HG03457 (cell line): ENCODE measurements at regions not wholly inside any gene's neighbourhood (a gene's known extent, or its start where the extent isn't known, plus 50 kb on each side); places are given as distances from the start of the nearest gene placed in this dataset.
"Not testable (repeated sequence)": the region's sequence is repeated elsewhere in the genome, so short reads cannot be mapped to it uniquely, and the experiment has no call there.

Experiments used
- ATAC-seq: cut with Tn5 transposase; IDR thresholded peaks from one replicate; pipeline ENCODE4 v1.9.1; 2021; ENCODE audit warnings: moderate number of reproducible peaks; ENCODE audit not compliant: unreplicated experiment

DNA sequence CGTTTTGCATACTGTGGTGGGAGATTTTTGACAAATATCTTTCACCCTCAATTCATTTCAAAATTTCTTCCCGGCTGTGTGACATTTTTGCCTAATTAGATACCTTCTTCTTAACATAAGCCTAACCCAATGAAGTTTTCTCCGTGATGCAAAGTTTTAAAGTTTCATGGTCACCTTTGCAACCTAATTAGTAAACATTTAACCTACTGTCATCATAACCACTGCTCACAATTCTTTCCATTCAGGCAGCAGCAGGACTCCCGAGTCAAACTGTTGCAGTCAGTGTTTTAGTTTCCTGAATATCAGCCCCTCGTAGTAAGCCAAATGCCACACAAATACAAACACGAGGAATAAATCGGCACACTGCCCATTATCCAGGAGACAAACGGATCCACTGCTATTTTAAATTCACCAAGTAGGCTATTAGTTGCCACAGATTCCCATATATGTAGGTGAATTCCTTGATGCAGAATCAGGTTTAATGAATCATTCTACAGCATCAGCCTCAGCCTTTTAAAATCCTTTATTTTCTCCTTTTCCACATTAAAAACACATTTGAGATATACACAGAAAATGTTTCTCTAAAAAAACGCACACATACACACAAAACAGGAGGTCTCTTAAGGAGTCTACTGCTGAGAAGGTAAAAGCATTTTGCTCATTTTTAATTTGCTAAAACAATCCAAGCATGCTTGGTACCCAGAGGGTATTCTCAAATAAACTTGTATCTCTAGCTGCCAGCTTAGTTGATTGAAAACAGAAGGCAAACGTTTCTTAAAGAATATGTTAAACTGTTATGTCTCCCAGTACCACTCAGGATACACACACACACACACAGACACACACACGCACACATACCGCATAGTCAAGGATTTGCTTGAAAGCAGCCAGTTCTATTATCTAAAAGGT lies 106.5 kb upstream of the KCTD1 start:
- no peak for ATAC-seq

DNA sequence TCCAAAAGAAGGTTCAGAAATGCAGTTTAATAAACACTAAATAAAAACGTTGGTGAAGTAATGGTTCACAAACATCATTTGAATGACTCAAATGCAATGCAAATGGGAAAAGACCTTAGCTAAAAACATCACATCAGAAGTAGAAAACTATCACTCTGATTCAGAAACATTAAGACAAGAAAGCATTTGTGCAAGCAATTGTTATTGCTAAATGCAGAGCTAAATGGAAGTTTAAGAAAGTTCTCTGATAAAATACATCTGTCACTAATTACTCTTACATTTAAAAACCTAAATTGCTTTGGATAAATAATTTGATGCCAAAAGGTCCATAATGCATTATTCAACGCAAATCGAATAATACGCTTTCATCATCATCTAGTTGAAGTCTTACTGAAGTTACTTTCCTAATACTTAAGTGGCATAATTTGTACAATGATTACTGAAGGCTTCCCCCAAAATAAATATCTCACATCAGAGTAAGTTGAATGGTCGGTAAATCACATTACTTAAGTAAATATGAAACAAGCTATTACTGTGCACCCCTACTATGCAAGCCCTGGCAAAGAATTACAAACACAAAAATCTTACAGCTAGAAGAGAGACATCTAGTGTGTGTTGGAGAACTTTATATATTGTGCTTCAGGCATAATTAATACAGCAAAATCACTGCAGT lies 105.7 kb upstream of the KCTD1 start:
- ATAC-seq: no peak

DNA sequence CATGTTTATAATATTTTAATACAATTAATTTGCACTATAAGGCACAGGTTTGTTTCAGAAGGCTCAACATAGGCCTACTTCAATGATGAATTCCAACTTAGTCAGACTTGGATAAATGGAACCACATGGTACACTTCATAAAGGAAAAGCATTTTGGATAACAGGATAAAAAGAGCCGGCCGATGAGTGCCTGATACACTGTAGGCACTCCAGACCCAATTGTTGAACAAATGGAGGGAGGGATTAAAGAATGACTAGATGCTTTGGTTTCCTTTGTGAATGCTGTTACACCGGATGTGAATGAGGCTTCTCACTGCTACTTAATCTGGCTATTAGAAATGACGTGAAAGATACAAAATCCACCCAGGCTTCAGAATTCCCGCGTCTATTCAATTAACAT lies 104.1 kb upstream of the KCTD1 start:
- no peak for ATAC-seq

DNA sequence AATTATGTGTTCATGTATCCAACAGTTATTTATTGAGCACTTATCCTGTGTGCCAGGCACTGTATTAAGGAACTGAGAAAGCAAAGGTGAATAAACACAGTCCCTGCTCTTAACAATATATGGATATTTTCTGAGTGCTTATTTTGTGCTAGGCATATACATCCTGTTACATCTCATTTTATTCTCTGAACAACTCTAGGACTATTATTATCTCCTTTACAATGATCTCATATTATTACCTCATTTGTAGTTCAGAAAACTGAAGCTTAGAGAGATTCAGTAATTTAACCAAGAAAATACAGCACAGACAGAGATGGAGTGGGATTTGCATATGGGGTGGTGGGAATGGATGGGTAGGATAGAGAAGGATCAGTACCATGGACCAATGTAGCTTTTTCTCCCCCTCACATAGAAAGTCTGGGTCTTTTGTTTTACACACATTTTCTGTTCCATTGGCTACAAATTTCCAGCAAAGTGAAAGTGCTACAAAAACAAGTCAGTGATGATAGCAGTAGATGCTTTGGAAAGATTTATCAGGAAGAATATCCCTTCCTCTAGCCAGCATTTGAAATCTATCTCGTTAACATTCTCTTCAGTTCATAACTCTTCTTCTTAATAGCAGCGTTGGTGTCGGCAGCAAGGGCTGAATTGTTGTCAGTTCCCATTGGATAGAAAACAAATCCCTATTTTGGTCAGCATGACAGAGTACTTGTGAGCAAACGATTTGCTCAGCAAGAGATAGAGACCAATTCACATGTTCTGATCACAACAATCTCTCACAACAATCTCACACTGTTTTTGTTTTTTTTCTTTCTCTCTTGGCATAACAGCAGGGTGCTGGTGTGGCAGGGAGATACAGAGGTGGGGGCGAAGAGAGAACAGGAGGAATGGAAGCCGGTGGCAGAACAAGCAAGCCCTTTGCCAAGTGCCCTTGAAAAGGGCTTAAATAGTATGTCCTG lies 102.2 kb upstream of the KCTD1 start:
- no peak for ATAC-seq

DNA sequence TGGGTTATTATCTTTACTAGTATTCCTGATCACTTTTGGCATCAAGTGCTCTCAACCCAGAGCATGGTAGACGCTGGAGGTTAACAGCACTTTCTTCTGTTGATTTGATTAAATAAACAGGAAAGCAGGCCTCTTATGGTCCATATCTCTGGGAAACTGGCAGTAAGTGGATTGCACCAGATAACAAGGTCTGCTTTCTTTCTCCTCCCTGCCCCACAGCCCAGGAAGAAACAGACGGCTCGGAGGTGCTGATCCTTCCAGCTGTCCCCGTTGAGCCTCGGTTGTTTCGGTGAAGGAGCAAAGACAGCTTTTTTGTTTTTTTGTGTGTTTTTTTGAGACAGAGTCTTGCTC lies 100.8 kb upstream of the KCTD1 start:
- no peak for ATAC-seq

DNA sequence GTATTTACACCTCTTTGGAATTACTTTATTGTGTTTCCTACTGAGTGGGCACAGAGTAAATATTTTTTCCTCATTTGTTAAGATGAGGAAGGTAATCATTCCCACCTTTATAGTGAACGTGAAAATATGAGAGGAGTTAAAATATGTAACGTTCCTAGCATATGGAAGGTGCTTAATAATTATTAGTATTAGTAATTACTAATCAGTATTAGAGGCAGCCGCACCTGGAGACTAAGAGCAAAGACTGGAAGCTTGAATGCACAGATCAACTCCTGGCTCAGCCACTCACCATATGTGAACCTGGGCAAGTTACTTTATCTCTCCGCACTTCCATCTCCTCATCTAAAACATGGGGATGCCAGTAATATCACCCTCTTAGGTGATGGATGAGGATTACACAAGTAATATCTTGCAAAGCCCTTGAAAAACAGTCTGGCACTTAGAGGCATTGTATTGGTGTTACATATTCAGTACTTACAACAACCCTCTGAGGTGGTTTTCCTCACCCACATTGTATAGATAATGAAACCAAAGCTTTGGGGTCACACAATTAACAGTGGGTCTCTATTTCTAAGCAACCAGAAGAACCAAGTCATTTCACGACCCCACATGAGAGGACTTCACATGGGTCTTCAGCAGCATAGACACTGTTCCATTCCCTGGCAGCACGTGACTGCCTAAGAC lies 100.3 kb upstream of the KCTD1 start:
- no peak for ATAC-seq

DNA sequence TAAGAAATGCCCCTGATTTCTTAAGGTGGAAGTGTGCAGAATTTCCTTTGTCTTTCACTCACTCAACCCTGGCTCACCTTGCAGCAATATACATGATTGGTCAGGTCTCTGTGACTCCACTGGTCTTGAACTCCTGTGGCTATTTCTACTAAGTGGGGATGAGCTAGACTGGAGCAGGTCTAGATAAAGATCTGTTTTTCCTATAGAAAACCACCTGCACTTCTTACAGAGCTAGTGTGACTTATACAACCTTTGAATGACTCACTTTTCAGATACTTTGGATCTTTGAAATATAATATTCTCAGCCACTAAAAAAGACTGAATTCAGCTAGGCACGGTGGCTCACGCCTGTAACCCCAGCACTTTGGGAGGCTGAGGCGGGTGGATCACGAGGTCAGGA lies 98.5 kb upstream of the KCTD1 start:
- ATAC-seq: no peak

DNA sequence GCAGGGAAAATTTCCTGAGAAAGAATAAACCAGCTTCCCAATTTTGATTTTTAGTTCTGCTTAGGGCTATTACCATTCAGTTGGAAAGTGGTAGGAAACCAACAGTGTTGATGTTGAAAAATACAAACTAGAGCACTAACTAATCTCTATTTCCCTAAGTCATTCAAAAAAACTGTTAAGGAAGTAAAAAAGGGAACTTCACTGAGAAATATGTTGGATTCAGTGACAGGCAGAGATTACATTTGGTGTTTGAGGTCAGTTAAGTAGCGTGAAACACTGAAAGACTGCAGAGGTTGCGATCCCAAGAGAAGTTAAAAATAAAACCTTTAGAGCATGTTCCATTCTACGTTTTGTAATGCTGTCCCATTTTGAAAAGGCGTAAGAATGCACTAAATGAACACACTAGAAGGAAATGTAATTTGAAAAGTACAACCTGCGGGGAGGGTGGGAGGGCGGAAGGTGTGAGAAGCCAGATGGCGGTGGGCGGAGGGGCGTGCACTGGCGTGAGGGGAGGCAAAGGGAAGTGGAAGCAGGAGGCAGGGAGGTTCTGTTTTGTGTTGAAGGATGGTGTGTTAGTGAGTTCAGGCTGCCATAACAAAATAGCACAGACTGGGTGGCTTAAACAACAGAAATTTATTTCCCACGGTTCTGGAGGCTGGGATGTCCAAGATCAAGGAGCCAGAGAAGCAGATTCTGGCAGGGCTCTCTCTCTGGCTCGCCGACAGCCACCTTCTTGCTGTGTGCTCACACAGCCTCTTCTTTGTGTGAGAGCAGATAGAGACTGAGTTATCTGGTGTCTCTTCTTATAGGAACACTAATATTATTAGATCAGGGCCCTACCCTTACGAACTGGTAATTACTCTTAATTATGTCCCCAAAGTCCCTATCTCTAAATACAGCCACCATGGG lies 94.3 kb upstream of the KCTD1 start:
- no peak for ATAC-seq

DNA sequence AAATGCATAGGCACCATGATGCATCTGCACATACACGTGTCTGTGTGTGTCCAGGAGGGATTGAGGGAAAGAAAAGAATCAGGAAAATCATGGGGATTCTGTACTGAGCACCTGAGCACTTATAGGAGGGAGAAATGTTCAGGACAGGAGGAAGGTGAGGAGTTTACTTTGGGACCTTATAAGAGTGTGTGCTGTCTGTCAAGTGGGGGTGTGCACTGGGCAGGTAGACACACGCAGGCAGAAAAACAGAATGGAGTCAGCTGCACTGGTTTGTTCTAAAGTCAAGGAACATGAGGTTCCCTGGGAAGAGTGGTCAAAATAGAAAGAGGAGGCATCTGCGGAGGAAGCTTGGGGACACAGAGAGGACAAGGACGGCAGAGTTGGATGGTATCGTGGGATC lies 92.2 kb upstream of the KCTD1 start:
- no peak for ATAC-seq

DNA sequence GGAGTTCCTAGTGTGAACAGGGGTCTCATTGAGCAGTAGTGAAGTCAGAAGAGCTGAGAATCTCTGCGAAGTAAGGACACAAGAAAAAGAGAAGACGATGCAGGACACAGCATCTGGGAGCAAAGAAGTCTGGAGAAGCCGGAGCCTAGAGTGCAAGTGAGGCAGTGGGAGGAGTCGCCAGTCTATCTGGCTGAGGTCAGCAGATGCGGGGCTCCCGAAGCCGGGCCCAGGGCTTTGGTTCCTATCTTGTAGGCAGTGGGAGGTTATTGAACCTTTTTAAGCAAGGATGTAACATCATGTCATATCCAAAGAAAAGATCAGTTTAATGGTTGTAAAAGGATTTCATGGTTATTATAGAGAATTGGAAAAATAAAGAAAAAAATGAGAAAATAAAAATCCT lies 90.8 kb upstream of the KCTD1 start:
- ATAC-seq: no peak

DNA sequence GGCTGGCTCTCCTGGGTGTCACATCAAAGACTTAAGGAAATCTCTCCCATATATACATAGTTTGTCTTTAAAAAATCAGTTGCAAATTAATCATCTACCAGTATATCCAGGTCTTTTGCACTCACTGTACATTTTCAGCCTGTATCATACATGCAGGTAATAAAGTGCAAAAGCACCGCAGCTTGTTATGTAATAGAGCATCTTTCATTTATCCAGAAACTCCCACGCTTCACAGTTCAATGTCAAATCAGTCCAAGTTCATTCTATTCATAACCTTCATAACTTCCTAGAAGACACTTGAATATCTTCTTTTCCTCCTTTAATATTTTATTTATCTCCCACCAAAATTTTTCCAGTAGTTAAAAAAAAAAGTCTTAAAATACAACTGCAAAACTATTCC lies 89.6 kb upstream of the KCTD1 start:
- ATAC-seq: no peak

DNA sequence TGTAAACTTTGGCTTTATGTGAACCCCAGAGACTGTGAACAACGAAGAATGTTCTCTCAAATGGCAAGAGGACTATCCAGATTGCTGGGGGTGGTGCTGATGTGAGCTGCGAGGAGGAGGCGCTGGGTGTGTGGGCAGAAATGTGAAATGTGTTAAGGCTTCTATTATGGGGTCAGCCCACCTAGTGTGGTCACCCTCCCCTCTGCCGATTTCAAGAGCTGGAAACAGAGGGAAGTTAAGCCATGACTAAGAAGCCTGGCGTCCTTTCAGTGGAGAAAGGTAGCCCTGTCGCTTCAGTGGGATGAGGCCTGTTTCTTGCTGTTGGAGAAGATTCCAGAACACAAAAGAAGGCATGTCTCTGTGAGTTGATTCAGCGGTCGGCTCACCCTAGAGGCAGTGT lies 89.0 kb upstream of the KCTD1 start:
- no peak for ATAC-seq

DNA sequence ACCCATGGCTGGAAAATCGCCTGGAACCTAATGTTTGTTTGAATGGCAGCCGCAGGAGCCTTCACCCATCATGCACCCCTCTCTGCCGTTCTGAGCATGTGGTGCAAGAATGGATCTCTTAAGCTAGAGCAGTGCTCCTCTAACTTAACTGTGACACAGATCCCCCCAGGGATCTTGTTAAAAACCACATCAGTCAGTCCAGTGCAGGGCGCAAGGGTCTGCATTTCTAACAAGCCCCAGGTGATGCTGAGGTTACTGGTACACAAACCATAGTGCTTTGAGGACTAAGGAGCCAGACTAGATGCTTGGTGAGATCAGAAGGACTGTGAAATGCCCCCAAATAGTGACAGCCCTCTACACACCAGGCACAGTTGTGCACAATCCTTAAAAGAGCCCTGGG lies 87.1 kb upstream of the KCTD1 start:
- no peak for ATAC-seq

DNA sequence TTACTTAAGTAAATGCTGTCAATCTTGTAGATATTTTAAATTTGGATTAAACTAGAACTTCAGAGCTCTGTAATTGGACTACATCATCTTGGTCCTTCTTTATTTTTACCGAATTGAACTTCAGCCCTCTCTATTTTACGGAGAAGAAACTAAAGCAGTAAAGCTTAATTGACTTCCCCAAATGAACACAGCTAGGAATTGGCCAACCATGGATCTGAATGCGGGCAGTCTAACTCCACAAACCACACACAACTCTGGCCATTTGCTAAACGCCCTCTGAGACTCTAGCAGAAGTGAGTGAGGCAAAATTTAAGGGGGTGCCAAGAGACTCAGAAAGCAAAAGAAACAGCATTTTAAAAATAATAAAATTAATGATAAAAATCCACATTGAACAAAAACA lies 86.3 kb upstream of the KCTD1 start:
- ATAC-seq: no peak

DNA sequence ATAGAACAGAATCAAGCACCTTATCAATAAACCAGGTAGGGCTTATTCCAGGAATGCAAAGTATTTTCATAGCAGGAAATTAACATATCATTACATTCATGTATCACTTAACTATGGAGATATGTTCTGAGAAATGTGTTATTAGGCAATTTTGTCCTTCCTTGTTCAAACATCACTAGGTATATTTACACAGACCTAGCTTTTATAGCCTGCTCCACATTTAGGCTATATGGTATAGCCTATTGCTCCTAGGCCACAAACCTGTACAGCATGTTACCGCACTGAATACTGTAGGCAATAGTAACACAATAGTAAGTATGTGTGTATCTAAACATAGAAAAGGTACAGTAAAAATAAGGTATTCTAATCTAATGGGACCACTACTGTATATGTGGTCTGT lies 82.8 kb upstream of the KCTD1 start:
- ATAC-seq: no peak

DNA sequence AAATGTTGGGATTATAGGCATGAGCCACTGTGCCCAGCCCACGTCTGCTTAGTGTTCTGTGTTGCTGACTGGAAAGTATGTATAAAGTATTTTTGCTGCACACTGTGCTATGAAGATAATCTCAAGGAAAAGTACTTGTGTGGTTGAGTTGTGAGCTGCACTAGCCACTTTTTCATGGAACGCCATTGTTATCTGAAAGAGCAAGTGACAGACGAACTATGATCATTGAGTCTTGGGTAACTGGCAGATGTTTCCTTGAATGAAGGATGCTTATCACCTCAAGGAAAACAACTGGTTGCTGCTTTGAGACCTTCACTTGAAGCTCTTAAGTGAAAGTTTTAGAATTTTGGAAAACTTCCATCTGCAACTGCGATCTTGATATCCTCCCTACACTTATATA lies 82.2 kb upstream of the KCTD1 start:
- ATAC-seq: no peak

DNA sequence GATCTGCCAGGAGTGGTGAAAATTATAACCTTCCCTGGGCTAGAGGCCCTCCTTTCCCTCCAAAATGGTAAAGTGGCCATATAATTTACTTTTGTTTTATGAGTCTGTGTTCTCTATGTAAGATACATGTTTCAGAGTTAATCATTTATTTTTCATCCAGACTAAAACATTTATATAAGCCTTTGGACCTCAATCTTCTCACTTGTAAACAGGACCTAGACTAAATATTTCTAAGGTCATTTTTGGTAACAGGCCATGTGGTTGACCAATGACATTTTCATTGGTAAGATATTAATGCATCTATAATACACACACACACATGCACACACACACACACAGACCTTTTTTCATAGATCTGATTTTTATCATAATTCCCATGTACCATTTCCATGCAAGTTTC lies 79.7 kb upstream of the KCTD1 start:
- no peak for ATAC-seq

DNA sequence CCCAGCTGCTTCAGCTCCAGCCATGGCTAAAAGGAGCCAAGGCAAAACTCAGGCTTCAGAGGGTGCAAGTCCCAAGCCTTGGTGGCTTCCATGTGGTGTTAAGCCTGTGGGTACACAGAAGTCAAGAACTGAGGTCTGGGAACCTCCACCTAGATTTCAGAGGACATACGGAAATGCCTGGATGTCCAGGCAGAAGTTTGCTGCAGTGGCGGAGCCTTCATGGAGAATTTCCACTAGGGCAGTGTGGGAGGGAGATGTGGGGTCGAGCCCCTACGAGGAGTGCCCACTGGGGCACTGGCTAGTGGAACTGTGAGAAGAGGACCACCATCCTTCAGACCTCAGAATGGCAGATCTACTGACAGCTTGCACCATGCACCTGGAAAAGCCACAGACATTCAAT lies 76.1 kb upstream of the KCTD1 start:
- ATAC-seq: no peak

DNA sequence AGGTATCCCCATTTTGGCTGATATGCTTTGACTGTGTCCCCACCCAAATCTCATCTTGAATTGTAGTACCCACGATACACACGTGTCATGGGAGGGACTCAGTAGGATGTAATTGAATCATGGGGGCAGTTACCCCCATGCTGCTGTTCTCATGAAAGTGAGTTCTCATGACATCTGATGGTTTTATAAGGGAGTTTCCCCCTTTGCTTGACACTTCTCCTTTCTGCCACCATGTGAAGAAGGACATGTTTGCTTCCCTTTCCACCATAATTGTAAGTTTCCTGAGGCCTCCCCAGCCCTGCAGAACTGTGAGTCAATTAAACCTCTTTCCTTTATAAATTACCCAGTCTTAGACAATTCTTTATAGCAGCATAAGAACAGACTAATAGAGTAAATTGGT lies 75.0 kb upstream of the KCTD1 start:
- ATAC-seq: not testable (repeated sequence)
